ENCODE measurements at regions not wholly inside any gene's neighbourhood (a gene's known extent, or its start where the extent isn't known, plus 50 kb on each side); places are given as distances from the start of the nearest gene placed in this dataset.
"Not testable (repeated sequence)": the region's sequence is repeated elsewhere in the genome, so short reads cannot be mapped to it uniquely, and the experiment has no call there.

DNA sequence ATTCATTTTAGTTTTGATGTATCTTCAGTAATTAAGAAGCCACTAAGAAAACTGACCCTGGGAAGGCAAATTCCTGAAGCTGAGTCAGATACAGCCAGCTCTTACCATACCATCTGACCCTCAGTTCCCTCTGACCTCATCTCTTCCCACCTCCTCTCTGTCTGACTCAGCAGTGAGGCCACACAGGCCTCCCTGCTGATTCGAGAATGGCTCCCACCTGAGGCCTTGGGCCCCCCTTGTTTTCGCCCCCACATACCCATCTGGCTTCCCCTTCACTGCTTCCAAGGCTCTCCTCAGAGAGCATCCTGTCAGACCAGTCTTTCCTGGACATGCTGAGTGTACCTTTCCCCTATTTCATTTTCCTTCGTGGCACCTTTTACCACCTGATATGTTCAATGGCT is 71.0 kb upstream of the CYP1B1 start:
- DNase-seq (ENCODE audit: low spot score), result peak; percentile 89

DNA sequence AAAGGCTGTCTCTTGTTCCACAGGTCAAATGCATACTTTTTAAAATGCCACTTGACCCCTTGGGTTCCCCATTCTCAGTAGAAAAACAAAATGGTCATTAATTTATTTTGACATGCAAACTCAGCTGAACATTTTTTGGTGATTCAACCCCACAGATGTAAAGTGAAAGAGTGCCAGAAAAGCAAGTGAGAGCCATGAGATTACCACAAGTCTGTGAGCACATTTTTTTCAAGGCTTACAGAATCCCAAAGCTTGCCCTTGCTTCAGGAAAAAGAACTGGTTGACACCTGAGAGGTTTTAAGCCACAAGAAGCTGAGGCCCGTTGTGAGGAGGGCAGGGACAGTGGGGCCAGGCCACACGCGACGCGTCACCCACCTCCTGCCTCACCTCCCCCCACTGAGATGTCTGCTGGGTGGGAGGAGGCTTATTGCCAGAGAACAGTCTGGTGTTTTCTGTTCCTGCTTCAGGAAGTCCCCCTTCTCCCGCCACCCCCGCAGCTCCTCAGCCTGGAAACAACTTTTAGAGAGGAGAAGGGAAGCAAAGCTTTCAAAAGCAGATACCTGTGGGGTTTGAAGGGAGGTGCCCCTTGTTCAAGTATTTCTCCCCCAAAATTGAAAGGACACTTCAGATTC is 70.4 kb upstream of the CYP1B1 start:
- peak; percentile 60 for DNase-seq (ENCODE audit: low spot score)

DNA sequence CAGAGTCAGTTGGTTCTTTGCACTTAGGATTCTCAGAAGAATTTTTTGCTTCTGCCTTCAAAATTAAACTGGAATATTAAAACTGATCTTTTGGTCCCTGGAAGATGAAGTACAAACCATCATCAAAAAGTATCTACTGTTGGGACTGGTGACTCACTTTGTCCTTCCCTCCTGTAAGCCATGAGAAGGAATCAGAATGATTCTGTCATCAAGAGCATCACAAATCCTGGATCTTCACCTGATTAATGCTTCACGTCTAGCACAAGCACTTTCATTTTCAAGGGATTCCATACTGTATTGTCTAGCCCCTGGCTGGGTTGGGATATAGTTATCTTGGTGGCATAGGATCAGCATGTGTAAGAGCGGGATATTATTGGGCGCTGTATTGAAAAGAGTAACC is 69.3 kb upstream of the CYP1B1 start:
- DNase-seq (ENCODE audit: low spot score), result no peak

DNA sequence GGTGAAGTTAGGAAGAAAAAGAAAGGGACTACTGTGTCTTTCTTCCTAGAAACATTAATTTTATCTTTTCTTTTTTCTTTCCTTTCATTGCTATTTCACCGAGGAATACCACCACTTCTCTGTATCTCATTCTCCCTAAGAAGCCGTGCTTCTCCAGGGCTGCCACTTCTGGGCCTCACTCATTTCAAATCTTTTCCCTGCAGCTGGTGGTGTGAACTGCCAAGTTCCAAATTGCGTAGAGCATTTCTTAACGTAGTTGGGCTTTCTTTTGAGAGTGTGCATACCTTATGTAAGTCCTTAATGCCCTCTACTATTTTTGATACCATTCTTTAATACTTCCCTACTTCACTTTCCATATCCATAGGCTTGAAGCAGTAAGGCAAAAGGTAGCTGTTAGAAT is 66.7 kb upstream of the CYP1B1 start:
- no peak for DNase-seq (ENCODE audit: low spot score)

DNA sequence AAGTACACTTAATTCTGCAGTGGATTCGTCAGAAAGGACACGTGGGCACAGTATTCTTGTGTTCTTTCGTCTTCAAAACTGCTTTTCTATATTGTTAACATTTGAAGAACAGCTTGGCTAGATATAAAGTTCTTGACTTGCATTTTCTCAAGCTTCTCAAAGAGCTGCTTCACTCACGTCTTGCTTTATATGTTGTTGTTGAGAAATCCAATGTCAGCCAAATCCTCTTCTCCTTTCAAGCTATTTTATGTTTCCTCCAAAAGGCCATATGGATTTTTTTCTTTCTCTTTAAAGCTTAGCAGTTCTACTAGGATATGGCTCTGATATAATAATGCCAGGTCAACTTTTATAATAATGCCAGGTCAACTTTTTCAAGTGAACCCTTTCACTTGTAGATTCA is 65.5 kb upstream of the CYP1B1 start:
- DNase-seq (ENCODE audit: low spot score), result no peak

DNA sequence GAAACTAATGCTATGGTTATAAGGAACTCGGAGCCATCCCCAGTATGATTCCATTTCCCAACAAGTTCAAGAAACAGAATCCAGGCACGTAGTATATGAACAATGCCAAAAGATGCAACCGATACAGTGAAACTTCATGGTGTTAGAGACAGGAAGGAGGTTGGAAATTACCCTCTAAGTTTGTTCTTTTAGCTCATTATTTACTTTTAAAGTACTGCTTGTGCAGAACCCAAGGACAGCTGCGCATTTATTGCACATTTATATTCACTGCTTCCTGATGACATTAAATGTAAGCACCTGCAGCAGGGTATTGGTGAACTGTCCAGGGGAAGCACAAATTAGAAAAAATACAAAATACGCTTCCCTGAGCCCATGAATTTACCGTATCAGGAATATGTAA is 63.0 kb upstream of the CYP1B1 start:
- no peak for DNase-seq (ENCODE audit: low spot score)

DNA sequence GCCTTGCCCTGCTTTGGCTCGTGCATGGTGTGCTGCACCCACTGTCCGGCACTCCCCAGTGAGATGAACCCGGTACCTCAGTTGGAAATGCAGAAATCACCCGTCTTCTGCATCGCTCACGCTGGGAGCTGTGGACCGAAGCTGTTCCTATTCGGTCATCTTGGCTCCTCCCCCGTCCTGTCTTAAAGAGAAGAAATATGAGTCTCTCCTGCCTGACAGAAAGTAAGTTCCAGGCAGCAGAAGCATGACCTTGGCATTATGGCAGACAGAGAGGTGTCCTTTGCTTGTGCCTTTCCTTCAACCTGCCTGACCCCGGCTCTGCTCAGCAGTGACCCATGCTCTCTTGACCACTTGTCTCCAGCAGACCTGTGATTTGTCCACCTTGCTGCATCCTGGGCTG is 62.5 kb upstream of the CYP1B1 start:
- DNase-seq (ENCODE audit: low spot score), result no peak

DNA sequence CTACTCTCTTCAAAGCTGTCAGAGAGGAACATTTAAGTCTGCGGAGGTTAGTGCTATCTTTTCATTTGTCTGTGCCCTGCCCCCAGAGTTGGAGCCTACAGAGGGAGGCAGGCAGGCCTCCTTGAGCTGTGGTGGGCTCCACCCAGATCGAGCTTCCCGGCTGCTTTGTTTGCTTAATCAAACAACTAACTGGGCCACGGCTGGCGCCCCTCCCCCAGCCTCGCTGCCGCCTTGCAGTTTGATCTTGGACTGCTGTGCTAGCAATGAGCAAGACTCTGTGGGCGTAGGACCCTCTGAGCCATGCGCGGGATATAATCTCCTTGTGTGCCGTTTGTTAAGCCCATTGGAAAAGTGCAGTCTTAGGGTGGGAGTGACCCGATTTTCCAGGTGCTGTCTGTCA is 62.0 kb upstream of the CYP1B1 start:
- DNase-seq (ENCODE audit: low spot score), result not testable (repeated sequence)

DNA sequence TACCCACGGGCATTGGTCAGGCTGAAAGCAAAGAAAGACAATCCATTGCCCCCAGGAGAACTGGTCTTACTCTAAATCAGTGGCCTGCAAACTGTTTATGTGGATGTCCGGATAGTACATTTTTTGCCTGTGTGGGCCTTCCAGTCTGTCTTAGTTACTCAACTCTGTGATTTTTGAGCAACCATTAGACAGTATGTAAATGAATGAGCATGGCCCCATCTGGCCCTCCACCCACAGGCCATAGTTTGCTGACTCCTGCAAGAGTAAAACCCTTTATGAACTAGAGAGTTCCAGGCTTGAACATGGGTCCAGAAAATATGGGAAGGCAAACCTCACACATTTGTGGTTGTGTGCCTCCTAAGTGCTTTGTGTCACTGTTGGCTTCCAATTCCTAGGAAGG is 55.7 kb upstream of the CYP1B1 start:
- DNase-seq (ENCODE audit: low spot score), result no peak

DNA sequence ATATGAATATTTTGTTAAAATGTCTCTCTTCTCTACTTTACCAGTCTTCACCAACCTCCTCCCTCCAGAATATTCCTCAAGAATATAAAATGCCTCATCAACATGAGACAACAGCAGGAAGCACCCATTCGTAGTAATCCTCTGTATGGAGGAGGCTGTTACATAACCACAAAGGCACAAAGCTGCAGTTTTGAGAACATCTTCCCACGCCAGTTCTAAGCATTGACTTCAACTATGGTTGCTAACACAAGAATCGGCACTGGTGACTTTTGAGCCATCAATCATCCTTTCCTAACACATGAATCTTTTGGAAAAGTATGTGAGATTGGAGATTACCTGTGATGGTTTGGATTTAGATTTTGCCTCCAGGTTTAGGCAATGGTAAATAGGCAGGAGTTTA is 54.9 kb upstream of the CYP1B1 start:
- no peak for DNase-seq (ENCODE audit: low spot score)

DNA sequence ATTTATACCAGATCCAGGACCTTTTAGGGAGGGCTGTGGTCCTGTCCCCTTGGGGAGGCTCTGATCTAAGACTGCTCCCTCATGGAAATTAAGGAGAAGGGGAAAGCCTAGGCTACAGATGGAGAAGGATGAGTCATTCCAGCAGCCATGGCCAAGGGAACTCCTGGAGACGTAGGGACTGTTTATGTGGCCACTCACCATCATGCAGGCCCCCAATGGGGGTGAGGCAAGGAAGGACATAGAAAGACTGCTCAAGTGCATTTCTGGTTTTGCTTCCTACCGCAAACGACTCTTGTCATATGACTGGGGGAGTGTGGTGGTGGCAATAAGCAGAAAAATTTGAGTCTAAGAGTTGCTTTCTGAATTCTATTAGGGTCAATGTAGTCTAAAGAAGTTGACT is 54.0 kb upstream of the CYP1B1 start:
- DNase-seq (ENCODE audit: low spot score), result no peak

DNA sequence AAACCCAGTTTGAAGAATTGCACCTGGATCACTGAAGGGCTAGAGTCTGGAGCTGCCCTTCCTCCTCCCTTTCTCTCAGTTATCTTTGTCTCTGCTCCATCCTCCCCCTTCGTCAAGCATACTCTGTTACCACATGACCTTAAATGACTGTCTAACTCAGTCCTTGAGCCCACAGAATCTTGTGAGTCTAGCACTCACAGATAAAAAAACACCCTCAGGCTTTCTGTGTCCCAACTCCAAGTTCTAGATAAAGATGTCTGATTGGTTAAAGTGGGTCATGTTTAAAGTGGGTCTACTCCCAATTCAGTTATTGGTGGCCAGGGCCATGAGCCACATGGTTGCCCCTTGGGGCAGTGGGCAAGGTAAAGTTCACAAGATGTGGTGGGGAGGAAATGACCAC is 53.5 kb upstream of the CYP1B1 start:
- DNase-seq (ENCODE audit: low spot score), result no peak

DNA sequence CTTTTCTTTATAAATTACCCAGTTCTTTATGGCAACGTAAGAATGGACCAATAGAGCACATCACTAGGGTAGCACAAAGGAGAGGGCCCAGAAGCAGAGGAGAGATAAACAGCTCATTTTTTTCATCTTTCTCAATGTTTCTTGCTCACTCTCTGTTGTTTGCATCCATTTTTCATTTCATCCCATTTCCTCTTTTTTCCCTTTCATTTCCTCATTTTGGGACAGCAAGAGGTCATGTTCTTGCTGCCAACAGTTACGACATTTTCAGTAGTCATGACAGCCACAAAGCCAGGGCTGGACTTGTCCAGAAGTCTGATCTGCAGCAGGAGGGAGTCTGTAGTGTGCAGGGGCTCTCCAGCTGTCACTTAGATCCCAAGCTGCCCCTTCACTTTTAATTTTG is 52.7 kb upstream of the CYP1B1 start:
- no peak for DNase-seq (ENCODE audit: low spot score)

DNA sequence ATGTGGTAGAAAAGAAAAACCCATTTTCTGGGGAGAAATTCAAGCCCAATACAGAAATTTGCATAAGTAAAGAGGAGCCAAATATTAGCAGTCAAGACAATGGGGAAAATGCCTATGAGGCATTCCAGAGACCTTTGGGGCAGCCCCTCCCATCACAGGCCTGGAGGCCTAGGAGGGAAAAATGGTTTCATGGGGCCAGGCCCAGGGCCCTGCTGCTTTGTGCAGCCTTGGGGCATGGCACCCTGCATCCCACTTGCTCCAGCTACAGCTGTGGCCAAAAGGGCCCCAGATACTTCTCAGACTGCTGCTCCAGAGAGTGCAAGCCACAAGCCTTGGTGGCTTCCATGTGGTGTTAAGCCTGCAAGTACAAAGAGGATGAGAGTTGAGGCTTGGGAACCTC is 51.3 kb upstream of the CYP1B1 start:
- no peak for DNase-seq (ENCODE audit: low spot score)

DNA sequence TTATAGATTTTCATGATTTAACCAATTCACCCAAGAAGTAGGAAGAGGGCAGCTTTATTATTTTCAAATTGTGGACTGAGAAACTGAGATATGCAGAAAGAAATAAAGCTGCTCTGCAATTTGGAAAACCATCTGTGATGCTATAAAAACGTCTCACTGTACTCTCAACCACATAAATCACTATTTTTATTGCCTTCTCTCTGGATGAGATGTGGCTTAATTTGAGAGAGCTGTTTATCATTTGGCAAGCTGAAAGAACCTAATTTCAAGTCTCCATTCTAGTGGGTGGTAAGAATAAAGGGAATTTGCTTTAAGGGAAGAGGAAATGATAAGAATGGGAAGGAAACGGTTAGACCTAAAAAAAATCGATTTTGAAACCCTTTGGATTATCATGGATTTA is 49.9 kb upstream of the CYP1B1 start:
- DNase-seq (ENCODE audit: low spot score), result no peak
